H1 (cell line): ENCODE measurements at regions not wholly inside any gene's neighbourhood (a gene's known extent, or its start where the extent isn't known, plus 50 kb on each side); places are given as distances from the start of the nearest gene placed in this dataset.

Experiments
- ATF2 ChIP-seq: IDR thresholded peaks from 2 replicates; pipeline ENCODE4 v1.6.1; 2012; ENCODE audit warnings: low read length, inconsistent platforms
- BRCA1 ChIP-seq: IDR thresholded peaks from 2 replicates; pipeline ENCODE4 v1.6.1; 2012; ENCODE audit warnings: low read depth, low read length, improper control_type of control experiment
- EGR1 ChIP-seq: IDR thresholded peaks from 2 replicates; pipeline ENCODE4 v1.6.1; 2011; ENCODE audit warnings: low read depth, low read length, borderline replicate concordance
- KDM1A ChIP-seq: fragments of 200-600, 300-600 bp; sonication (generic); IDR thresholded peaks from 2 replicates; pipeline ENCODE4 v1.7.1; 2016; ENCODE audit warnings: mild to moderate bottlenecking, low read length, borderline replicate concordance
- POLR2A ChIP-seq, 2 experiments: IDR thresholded peaks; 1 replicate in 1 of 2; 2 replicates in 1 of 2; pipeline ENCODE4 v1.6.1; 2011; ENCODE audit warnings: low read depth in 2 of 2, low read length in 2 of 2, mild to moderate bottlenecking in 2 of 2; ENCODE audit errors: control extremely low read depth in 1 of 2
- RNF2 ChIP-seq: fragments of 200-900, 300-1000 bp; sonication (generic); IDR thresholded peaks from 2 replicates; pipeline ENCODE4 v1.7.1; 2016; ENCODE audit warnings: borderline replicate concordance, low read depth, mild to moderate bottlenecking, antibody characterized with exemption, low read length; ENCODE audit not compliant: poor library complexity, severe bottlenecking; ENCODE audit errors: missing control alignments
- SUZ12 ChIP-seq: fragments of 200-600 bp; sonication (generic); IDR thresholded peaks from 2 replicates; pipeline ENCODE4 v1.6.1; 2012; ENCODE audit warnings: mild to moderate bottlenecking, inconsistent platforms, low read length, moderate library complexity, mixed read lengths
- TCF12 ChIP-seq: IDR thresholded peaks from 2 replicates; pipeline ENCODE4 v1.6.1; 2011; ENCODE audit warnings: low read depth, mild to moderate bottlenecking, low read length
- TF ChIP-seq, protein P1 (sequence below): IDR thresholded peaks from 2 replicates; pipeline ENCODE4 v1.6.1; 2012; ENCODE audit warnings: inconsistent platforms
- TF ChIP-seq, protein P2 (sequence below), 3 experiments: IDR thresholded peaks; 1 replicate in 2 of 3; 2 replicates in 1 of 3; pipeline versions ENCODE4 v1.5.1 to v1.6.1; 2011; ENCODE audit warnings: low read length in 3 of 3, mild to moderate bottlenecking in 3 of 3, inconsistent platforms in 2 of 3, low read depth in 1 of 3, moderate library complexity in 1 of 3; ENCODE audit not compliant: insufficient read depth in 1 of 3; ENCODE audit errors: control extremely low read depth in 1 of 3

- TF ChIP-seq, protein P1, sequence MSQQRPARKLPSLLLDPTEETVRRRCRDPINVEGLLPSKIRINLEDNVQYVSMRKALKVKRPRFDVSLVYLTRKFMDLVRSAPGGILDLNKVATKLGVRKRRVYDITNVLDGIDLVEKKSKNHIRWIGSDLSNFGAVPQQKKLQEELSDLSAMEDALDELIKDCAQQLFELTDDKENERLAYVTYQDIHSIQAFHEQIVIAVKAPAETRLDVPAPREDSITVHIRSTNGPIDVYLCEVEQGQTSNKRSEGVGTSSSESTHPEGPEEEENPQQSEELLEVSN, result no peak
- TF ChIP-seq ATF2, result no peak
- TF ChIP-seq, protein P2, sequence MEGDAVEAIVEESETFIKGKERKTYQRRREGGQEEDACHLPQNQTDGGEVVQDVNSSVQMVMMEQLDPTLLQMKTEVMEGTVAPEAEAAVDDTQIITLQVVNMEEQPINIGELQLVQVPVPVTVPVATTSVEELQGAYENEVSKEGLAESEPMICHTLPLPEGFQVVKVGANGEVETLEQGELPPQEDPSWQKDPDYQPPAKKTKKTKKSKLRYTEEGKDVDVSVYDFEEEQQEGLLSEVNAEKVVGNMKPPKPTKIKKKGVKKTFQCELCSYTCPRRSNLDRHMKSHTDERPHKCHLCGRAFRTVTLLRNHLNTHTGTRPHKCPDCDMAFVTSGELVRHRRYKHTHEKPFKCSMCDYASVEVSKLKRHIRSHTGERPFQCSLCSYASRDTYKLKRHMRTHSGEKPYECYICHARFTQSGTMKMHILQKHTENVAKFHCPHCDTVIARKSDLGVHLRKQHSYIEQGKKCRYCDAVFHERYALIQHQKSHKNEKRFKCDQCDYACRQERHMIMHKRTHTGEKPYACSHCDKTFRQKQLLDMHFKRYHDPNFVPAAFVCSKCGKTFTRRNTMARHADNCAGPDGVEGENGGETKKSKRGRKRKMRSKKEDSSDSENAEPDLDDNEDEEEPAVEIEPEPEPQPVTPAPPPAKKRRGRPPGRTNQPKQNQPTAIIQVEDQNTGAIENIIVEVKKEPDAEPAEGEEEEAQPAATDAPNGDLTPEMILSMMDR (IDR thresholded peaks at IDR 0.05; ENCODE audit: control extremely low read depth in 1 of 3, insufficient read depth in 1 of 3, low read depth in 1 of 3, low read length in 3 of 3), result no peak
- TF ChIP-seq POLR2A (IDR thresholded peaks at IDR 0.05; ENCODE audit: control extremely low read depth in 1 of 2, low read depth in 2 of 2, low read length in 2 of 2), result no peak
- TF ChIP-seq EGR1, result no peak
- TF ChIP-seq KDM1A, result no peak
- no peak for TF ChIP-seq BRCA1
- TF ChIP-seq RNF2, result no peak
- TF ChIP-seq SUZ12, result no peak
- TF ChIP-seq TCF12, result no peak
Measured at GRCh38 chr3:127141921-127142730, 50.8 kb upstream of the PRR23E start.
